ENCODE measurements at regions not wholly inside any gene's neighbourhood (a gene's known extent, or its start where the extent isn't known, plus 50 kb on each side); places are given as distances from the start of the nearest gene placed in this dataset.

- WGBS, 2 donors = 50 to 51% methylated on average over 8 of the region's 8 CpGs
- H3K9me3 ChIP-seq = no peaks in the 10 kb centered on the region
- no peaks in the 10 kb centered on the region for H3K27me3 ChIP-seq
- no peak overlapping the region for H3K4me3 ChIP-seq
- ATAC-seq = peak; percentile 48 to 62 (median 58)
- no peak overlapping the region for H3K27ac ChIP-seq
- no peak for TF ChIP-seq CTCF (IDR thresholded peaks at IDR 0.05)
- DNase-seq = no peak
- H3K4me1 ChIP-seq = peaks cover 0 to 10% (median 0%) of the 10 kb centered on the region in 3 donors
- FAIRE-seq = no peak
- intact Hi-C loops (cut with DNase I) = no loop called here
- no peaks in the 10 kb centered on the region for H3K36me3 ChIP-seq
Observed at GRCh38 chr14:34368115-34368970, 93.7 kb downstream of the SPTSSA start.

DNA sequence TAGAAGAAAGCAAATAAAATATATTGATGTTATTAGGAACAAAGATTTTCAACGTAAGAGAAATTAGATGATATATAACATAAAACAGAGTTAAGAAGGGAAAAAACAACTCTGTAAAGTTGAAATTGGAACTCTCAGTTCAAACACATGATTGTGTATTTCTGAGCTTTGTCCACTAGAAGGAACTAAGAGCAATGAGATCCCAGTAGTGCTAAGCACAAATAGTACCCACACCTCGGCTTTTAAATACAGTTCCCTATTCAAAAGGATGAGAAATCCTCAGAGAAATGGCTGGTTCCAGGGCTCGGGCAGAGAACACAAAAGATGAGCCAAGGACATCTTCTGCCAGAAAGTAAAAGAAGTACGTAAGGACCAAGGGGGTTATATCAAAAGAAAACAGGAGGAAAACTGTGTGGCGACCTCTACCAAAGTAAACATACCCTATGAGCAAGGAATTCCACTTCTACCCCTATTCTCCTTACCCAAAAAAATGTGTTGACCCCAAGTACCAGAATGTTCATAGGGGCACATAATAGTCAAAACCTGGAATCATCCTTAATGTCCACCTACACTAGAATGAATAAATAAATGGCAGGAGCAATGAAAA, 96.6 kb downstream of the SPTSSA start:
- no peak overlapping the region for H3K4me3 ChIP-seq
- ATAC-seq = peak in 3 of 4 donors; percentile 73 to 89 (median 83)
- peak in 2 of 4 donors; percentile 19 to 28 for TF ChIP-seq CTCF (IDR thresholded peaks at IDR 0.05)
- 17 to 26% methylated on average over 5 of the region's 5 CpGs for WGBS, 2 donors
- intact Hi-C loops (cut with DNase I) = no loop called here
- no peaks in the 10 kb centered on the region for H3K27me3 ChIP-seq
- peaks cover 0 to 10% (median 0%) of the 10 kb centered on the region in 3 donors for H3K4me1 ChIP-seq
- H3K9me3 ChIP-seq = no peaks in the 10 kb centered on the region
- FAIRE-seq = no peak
- no peak overlapping the region for H3K27ac ChIP-seq
- H3K36me3 ChIP-seq = no peaks in the 10 kb centered on the region
- DNase-seq = no peak

- peaks cover 0 to 10% (median 0%) of the 10 kb centered on the region in 3 donors for H3K4me1 ChIP-seq
- H3K9me3 ChIP-seq = no peaks in the 10 kb centered on the region
- no peak overlapping the region for H3K4me3 ChIP-seq
- H3K27me3 ChIP-seq = no peaks in the 10 kb centered on the region
- TF ChIP-seq CTCF (IDR thresholded peaks at IDR 0.05) = no peak
- H3K27ac ChIP-seq = no peak overlapping the region
- ATAC-seq (no peak), DNase-seq (no peak), FAIRE-seq (no peak)
- no peaks in the 10 kb centered on the region for H3K36me3 ChIP-seq
- intact Hi-C loops (cut with DNase I) = no loop called here
- 58 to 69% methylated on average over 6 of the region's 6 CpGs for WGBS, 2 donors
Observed at GRCh38 chr14:34364201-34364600, 97.8 kb downstream of the SPTSSA start.

DNA sequence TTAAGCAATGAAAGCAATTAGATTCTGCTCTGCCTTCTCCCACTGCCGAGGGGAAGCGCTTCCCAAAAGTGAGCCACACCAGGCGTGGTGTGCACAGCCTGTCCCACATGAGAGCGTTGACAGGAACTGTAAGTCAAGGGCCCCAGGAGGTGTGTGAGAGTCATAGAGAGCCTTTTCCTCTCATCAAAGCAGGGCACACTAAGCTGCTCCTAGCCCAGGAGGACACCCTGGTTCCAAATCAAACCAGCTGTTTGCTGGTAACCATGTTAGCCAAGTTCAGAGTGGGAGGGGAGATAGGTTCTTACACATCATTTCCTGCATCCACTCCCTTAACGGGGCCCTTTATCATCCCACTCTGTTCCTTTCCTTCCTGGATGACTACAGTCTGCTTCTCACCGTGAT, 98.3 kb downstream of the SPTSSA start:
- TF ChIP-seq CTCF (IDR thresholded peaks at IDR 0.05) = no peak
- DNase-seq = no peak
- intact Hi-C loops (cut with DNase I) = no loop called here
- ATAC-seq = no peak
- Histone ChIP-seq H3K9me3 (no peaks in the 10 kb centered on the region), H3K27me3 (no peaks in the 10 kb centered on the region), H3K27ac (no peak overlapping the region), H3K36me3 (no peaks in the 10 kb centered on the region), H3K4me3 (no peak overlapping the region), H3K4me1 (peaks cover 0 to 9% (median 0%) of the 10 kb centered on the region in 3 donors)
- no peak for FAIRE-seq
- WGBS, 2 donors = 58 to 84% methylated on average over 6 of the region's 6 CpGs

Measured in pancreas (tissue), 10 donors.